ENCODE measurements at regions not wholly inside any gene's neighbourhood (a gene's known extent, or its start where the extent isn't known, plus 50 kb on each side); places are given as distances from the start of the nearest gene placed in this dataset.

DNA sequence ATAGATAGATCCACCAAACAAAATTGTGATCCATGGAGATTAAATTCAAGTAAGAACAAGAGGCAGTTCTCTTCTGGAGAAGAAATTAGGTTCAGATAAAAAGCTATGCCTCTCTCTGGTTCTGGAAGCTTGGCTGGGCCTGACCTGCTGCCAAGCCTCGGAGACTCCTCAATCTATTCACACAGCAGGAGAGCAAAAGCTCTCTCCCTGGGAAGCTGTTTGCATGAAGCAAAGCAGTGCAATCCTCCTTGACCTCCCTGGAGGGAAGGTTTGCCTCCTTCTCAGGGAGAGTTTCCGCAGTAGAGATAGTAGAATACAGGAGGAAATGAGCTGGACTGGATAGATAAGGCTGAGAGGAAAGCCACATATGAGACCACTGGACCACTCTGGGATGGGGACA lies 78.1 kb upstream of the GNAO1 start:
- Histone ChIP-seq H3K9ac (ENCODE audit: low read depth, low read length) (no peak overlapping the region), H3K9me3 (ENCODE audit: insufficient read depth, low read depth, low read length) (no peaks in the 10 kb centered on the region), H3K36me3 (ENCODE audit: insufficient read depth, low read length) (no peaks in the 10 kb centered on the region), H3K27me3 (ENCODE audit: insufficient read depth, low read length) (no peaks in the 10 kb centered on the region), H3K27ac (ENCODE audit: low read depth, low read length) (no peak overlapping the region), H3K4me3 (ENCODE audit: low read length) (no peak overlapping the region), H3K4me1 (ENCODE audit: insufficient read depth, low read length) (peaks cover 55% of the 10 kb centered on the region)
- WGBS = 20% methylated on average over 2 of the region's 2 CpGs

DNA sequence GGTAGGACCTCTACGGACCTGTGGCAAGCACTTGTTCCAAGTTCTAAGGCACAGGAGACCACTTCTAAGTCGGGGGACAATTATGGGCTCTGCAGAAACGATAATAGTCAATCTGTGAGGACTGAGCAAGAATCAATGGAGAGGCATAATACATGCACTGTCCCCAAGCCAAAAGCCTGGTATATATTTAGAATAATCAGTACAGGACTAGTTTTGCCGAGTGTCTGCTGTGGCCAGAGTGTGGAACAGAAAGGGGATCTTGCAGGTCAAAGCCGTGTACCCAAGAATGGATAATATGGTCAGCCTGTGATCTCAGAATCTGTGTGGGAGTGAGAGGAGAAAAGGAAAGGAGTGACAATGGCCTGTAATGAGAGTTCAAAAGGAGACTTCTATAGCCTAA lies 80.2 kb upstream of the GNAO1 start:
- 74% methylated on average over 5 of the region's 5 CpGs for WGBS
- no peaks in the 10 kb centered on the region for H3K36me3 ChIP-seq (ENCODE audit: insufficient read depth, low read length)
- H3K9me3 ChIP-seq (ENCODE audit: insufficient read depth, low read depth, low read length) = no peaks in the 10 kb centered on the region
- H3K27me3 ChIP-seq (ENCODE audit: insufficient read depth, low read length) = no peaks in the 10 kb centered on the region
- H3K4me1 ChIP-seq (ENCODE audit: insufficient read depth, low read length) = peaks cover 45% of the 10 kb centered on the region
- H3K4me3 ChIP-seq (ENCODE audit: low read length) = no peak overlapping the region
- no peak overlapping the region for H3K27ac ChIP-seq (ENCODE audit: low read depth, low read length)
- H3K9ac ChIP-seq (ENCODE audit: low read depth, low read length) = no peak overlapping the region

DNA sequence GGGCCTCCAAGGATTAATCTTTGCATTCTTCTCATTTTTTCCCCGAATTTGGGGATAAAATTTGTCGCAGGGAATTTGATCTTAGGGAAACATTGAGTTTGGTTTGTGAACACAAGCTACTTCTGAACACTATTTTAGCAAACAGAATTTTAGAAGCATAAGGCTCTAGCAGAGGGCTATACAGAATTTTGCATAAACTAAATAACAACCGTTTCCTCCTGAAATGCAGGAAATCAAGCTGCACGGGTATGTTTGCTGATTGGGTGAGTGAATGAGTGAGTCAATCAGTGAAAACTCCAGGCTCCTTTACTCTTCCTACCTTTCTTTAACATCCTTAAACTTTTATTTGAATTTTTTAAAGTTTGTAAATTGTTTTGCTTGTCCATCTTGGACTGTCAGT lies 81.3 kb upstream of the GNAO1 start:
- peaks cover 34% of the 10 kb centered on the region for H3K4me1 ChIP-seq (ENCODE audit: insufficient read depth, low read length)
- no peaks in the 10 kb centered on the region for H3K27me3 ChIP-seq (ENCODE audit: insufficient read depth, low read length)
- H3K27ac ChIP-seq (ENCODE audit: low read depth, low read length) = no peak overlapping the region
- 94% methylated on average over 2 of the region's 4 CpGs for WGBS
- H3K9ac ChIP-seq (ENCODE audit: low read depth, low read length) = no peak overlapping the region
- H3K4me3 ChIP-seq (ENCODE audit: low read length) = no peak overlapping the region
- H3K9me3 ChIP-seq (ENCODE audit: insufficient read depth, low read depth, low read length) = no peaks in the 10 kb centered on the region
- H3K36me3 ChIP-seq (ENCODE audit: insufficient read depth, low read length) = no peaks in the 10 kb centered on the region

DNA sequence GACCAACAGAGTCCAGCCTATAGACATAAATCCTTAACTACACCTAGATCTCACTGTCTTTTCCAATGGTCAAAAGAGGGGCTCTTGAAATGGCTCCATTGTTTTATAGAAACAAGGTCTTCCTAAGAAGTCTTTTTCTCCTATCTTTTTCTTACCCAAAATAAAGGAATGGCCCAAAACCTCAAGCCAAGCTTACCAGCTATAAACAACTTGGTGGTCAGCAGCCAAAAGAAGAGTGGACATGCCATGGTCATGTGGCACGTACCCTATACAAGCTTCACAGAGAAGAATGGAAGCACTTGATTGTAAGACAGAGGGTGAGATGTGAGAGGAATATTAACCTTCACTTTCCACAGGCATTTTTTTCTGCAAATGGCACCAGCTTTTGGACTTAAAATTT lies 82.1 kb upstream of the GNAO1 start:
- no peaks in the 10 kb centered on the region for H3K9me3 ChIP-seq (ENCODE audit: insufficient read depth, low read depth, low read length)
- H3K27me3 ChIP-seq (ENCODE audit: insufficient read depth, low read length) = no peaks in the 10 kb centered on the region
- WGBS = 83% methylated on average over 1 of the region's 1 CpG
- no peak overlapping the region for H3K27ac ChIP-seq (ENCODE audit: low read depth, low read length)
- H3K36me3 ChIP-seq (ENCODE audit: insufficient read depth, low read length) = no peaks in the 10 kb centered on the region
- no peak overlapping the region for H3K9ac ChIP-seq (ENCODE audit: low read depth, low read length)
- peaks cover 30% of the 10 kb centered on the region for H3K4me1 ChIP-seq (ENCODE audit: insufficient read depth, low read length)
- H3K4me3 ChIP-seq (ENCODE audit: low read length) = no peak overlapping the region

DNA sequence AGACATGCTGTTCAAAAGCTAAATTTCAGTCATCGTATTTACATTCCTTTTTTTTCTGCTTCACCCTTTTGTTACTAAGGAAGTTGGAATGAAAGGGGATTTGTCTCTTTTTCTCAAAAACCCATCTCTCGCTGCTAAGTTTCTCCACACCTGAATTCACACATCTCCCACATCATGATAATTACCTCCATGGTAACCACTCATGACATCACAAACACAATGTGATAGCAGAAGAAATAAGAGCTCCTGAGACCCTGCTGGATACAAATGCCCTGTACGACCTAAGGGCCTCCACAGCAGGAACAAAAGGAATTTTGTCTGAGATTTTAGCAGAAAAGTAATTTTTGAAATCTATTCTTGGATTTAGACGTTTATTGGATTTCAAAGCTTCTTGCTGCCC lies 82.6 kb upstream of the GNAO1 start:
- H3K4me3 ChIP-seq (ENCODE audit: low read length) = no peak overlapping the region
- H3K4me1 ChIP-seq (ENCODE audit: insufficient read depth, low read length) = peaks cover 26% of the 10 kb centered on the region
- no peaks in the 10 kb centered on the region for H3K27me3 ChIP-seq (ENCODE audit: insufficient read depth, low read length)
- H3K36me3 ChIP-seq (ENCODE audit: insufficient read depth, low read length) = no peaks in the 10 kb centered on the region
- H3K9ac ChIP-seq (ENCODE audit: low read depth, low read length) = no peak overlapping the region
- 69% methylated on average over 4 of the region's 4 CpGs for WGBS
- no peaks in the 10 kb centered on the region for H3K9me3 ChIP-seq (ENCODE audit: insufficient read depth, low read depth, low read length)
- no peak overlapping the region for H3K27ac ChIP-seq (ENCODE audit: low read depth, low read length)

DNA sequence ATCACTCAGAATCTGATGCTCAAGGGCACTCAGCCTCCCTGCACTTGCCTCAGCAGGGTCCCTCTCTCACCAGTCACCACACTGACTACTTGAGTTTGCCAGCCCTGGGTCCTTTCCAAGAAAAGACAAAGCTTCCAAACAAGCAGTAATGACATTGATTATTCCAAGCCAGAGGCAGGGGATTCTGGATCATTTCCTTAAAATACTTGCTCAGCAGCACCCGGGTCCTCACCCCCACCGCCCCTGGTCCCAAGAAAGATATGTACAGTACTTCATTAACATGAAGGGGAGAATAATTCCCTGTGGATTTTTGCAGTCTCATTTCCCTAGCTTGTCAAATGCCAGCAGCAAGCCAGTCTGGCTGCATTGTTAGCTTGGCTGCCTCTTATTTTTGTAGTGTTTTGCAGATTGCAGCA lies 83.2 kb upstream of the GNAO1 start:
- no peaks in the 10 kb centered on the region for H3K27me3 ChIP-seq (ENCODE audit: insufficient read depth, low read length)
- no peak overlapping the region for H3K27ac ChIP-seq (ENCODE audit: low read depth, low read length)
- WGBS = 65% methylated on average over 2 of the region's 2 CpGs
- H3K36me3 ChIP-seq (ENCODE audit: insufficient read depth, low read length) = no peaks in the 10 kb centered on the region
- no peaks in the 10 kb centered on the region for H3K9me3 ChIP-seq (ENCODE audit: insufficient read depth, low read depth, low read length)
- H3K9ac ChIP-seq (ENCODE audit: low read depth, low read length) = no peak overlapping the region
- peaks cover 19% of the 10 kb centered on the region for H3K4me1 ChIP-seq (ENCODE audit: insufficient read depth, low read length)
- no peak overlapping the region for H3K4me3 ChIP-seq (ENCODE audit: low read length)

DNA sequence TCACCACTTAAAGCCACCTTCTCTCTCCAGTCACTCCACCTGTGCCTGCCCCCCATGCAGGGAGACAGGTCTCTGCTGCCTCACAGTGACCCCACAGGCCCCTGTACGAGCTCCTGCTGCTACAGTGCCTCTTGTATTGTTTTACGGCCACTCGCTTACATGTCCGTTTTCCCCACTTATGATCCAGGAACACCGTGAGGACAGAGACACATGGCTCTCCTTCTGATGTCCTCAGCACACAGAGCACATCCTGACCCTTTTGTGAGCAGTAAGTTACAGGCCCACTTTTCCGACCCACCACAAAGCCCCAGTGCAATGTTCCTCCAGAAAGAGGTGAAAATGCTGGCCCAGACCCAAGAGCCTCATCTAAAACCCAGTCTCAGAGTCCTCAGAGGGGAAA lies 84.8 kb upstream of the GNAO1 start:
- H3K9ac ChIP-seq (ENCODE audit: low read depth, low read length) = no peak overlapping the region
- no peak overlapping the region for H3K27ac ChIP-seq (ENCODE audit: low read depth, low read length)
- H3K27me3 ChIP-seq (ENCODE audit: insufficient read depth, low read length) = no peaks in the 10 kb centered on the region
- peaks cover 24% of the 10 kb centered on the region for H3K4me1 ChIP-seq (ENCODE audit: insufficient read depth, low read length)
- no peak overlapping the region for H3K4me3 ChIP-seq (ENCODE audit: low read length)
- H3K36me3 ChIP-seq (ENCODE audit: insufficient read depth, low read length) = no peaks in the 10 kb centered on the region
- no peaks in the 10 kb centered on the region for H3K9me3 ChIP-seq (ENCODE audit: insufficient read depth, low read depth, low read length)
- 94% methylated on average over 6 of the region's 6 CpGs for WGBS

DNA sequence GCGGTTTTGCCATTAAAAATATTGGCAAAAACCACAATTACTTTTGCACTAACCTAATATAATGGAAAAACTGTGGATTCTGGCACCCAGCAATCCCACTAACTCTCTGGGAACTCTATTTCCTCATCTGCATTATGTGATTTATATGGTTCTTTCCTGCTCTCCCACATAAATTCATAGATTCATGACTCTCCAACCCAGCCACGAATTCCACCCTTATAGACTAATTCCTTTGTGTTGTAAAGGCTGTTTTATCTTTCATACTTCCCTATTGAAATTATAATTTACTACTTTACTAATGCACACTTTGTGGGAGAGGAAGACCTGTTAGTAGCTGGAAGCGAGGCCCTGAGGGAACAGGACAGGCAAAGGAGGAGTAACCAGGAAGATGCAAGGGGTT lies 88.4 kb upstream of the GNAO1 start:
- no peaks in the 10 kb centered on the region for H3K27me3 ChIP-seq (ENCODE audit: insufficient read depth, low read length)
- H3K4me1 ChIP-seq (ENCODE audit: insufficient read depth, low read length) = peaks cover 8% of the 10 kb centered on the region; the same call in 1 of the 2 replicates
- H3K4me3 ChIP-seq (ENCODE audit: low read length) = no peak overlapping the region
- no peaks in the 10 kb centered on the region for H3K9me3 ChIP-seq (ENCODE audit: insufficient read depth, low read depth, low read length)
- 90% methylated on average over 1 of the region's 3 CpGs for WGBS
- no peaks in the 10 kb centered on the region for H3K36me3 ChIP-seq (ENCODE audit: insufficient read depth, low read length)
- no peak overlapping the region for H3K9ac ChIP-seq (ENCODE audit: low read depth, low read length)
- H3K27ac ChIP-seq (ENCODE audit: low read depth, low read length) = no peak overlapping the region

DNA sequence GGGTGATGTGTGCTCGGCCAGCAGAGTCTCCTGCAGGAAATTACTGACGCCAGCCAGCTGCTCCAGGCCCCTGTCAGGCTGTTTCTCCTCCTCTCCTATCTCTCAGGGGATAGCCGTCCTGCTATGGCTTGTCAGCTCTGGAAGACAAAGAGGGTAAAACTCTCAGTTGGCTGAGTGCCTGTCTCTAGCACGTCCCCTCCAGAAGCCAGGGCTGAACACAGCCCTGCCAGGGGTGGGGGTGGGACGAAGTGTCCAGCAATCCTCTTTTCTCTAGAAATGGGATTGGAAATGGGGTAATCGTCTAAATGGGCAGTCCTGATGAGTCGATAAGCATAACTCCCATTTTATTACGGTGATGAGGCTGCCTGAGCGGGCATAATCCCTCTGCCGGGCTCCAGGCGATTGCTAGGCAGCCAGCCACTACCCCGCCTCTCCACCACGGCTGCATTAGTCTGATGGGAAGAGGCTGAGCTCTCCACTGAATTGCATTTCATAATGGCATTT lies 89.1 kb upstream of the GNAO1 start:
- Histone ChIP-seq H3K9me3 (ENCODE audit: insufficient read depth, low read depth, low read length) (no peaks in the 10 kb centered on the region), H3K27me3 (ENCODE audit: insufficient read depth, low read length) (no peaks in the 10 kb centered on the region), H3K4me1 (ENCODE audit: insufficient read depth, low read length) (peaks cover 8% of the 10 kb centered on the region; the same call in 1 of the 2 replicates), H3K36me3 (ENCODE audit: insufficient read depth, low read length) (no peaks in the 10 kb centered on the region), H3K27ac (ENCODE audit: low read depth, low read length) (no peak overlapping the region), H3K4me3 (ENCODE audit: low read length) (no peak overlapping the region), H3K9ac (ENCODE audit: low read depth, low read length) (no peak overlapping the region)
- 86% methylated on average over 13 of the region's 13 CpGs for WGBS

DNA sequence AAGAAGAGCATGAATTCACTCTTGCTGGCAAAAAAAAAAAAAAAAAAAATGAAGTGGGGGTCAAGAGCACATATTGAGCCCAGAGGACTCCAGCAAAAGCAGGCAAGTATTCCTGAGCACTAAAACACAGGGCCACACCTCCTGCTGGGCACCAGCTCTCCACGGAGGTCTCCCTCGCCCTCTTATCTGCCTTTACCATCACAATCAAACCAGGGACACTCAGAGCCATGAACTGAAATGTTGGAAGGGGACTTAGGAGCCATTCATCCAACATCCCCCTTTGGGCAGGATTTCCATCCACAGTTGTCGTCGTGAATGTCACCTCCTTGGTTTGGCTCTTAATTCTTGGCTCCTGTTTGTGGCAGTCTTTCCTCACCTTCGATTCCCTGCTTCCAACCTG lies 89.8 kb upstream of the GNAO1 start:
- Histone ChIP-seq H3K27ac (ENCODE audit: low read depth, low read length) (no peak overlapping the region), H3K9ac (ENCODE audit: low read depth, low read length) (no peak overlapping the region), H3K36me3 (ENCODE audit: insufficient read depth, low read length) (no peaks in the 10 kb centered on the region), H3K4me3 (ENCODE audit: low read length) (no peak overlapping the region), H3K27me3 (ENCODE audit: insufficient read depth, low read length) (no peaks in the 10 kb centered on the region), H3K9me3 (ENCODE audit: insufficient read depth, low read depth, low read length) (no peaks in the 10 kb centered on the region), H3K4me1 (ENCODE audit: insufficient read depth, low read length) (peaks cover 8% of the 10 kb centered on the region; the same call in 1 of the 2 replicates)
- 77% methylated on average over 5 of the region's 5 CpGs for WGBS

DNA sequence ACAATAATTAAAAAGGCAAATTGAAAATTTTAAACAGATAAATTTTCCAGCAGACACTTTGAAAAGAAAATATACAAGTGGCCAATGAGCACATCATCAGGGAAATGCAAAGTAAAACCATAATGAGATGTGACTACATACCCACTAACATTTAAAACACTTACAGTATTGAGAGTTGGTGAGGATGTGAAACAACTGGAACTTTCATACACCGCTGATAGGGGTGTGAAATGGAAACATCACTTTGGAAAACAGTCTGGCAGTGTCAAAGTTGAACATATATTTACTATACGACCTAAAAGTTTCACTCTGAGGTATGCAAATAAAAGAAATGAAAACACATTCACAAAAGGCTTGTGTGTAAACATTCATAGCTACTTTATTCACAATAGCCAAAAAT lies 94.0 kb upstream of the GNAO1 start:
- Histone ChIP-seq H3K36me3 (ENCODE audit: insufficient read depth, low read length) (no peaks in the 10 kb centered on the region), H3K27ac (ENCODE audit: low read depth, low read length) (no peak overlapping the region), H3K9ac (ENCODE audit: low read depth, low read length) (no peak overlapping the region), H3K27me3 (ENCODE audit: insufficient read depth, low read length) (no peaks in the 10 kb centered on the region), H3K9me3 (ENCODE audit: insufficient read depth, low read depth, low read length) (no peaks in the 10 kb centered on the region), H3K4me3 (ENCODE audit: low read length) (no peak overlapping the region), H3K4me1 (ENCODE audit: insufficient read depth, low read length) (peaks cover 8% of the 10 kb centered on the region; the same call in 1 of the 2 replicates)
- WGBS = 79% methylated on average over 2 of the region's 2 CpGs

DNA sequence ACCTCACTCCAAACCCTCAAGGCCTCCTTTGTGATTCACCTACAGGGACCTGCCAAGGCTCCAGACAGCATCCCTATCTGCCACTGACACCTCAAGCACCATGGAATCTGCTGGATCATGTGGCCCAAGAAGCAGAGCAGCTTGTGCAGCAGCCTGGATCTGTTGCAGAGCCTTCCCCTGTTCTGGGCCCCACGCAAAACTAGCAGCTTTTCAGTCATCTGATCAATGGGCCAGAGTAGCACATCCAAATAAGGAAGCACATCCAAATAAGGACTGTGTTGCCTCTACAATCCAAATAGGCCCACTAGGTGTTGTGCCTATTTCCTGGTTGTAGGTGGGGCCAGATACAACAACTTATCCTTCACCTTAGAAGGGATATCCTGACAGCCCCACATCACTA lies 97.1 kb upstream of the GNAO1 start:
- no peaks in the 10 kb centered on the region for H3K9me3 ChIP-seq (ENCODE audit: insufficient read depth, low read depth, low read length)
- no peak overlapping the region for H3K4me3 ChIP-seq (ENCODE audit: low read length)
- H3K4me1 ChIP-seq (ENCODE audit: insufficient read depth, low read length) = no peaks in the 10 kb centered on the region; the same call in 1 of the 2 replicates
- H3K27ac ChIP-seq (ENCODE audit: low read depth, low read length) = no peak overlapping the region
- H3K27me3 ChIP-seq (ENCODE audit: insufficient read depth, low read length) = no peaks in the 10 kb centered on the region
- no peak overlapping the region for H3K9ac ChIP-seq (ENCODE audit: low read depth, low read length)
- WGBS = 61% methylated on average over 1 of the region's 1 CpG
- no peaks in the 10 kb centered on the region for H3K36me3 ChIP-seq (ENCODE audit: insufficient read depth, low read length)
